CD4-positive, alpha-beta T cell (primary cell): ENCODE measurements at regions not wholly inside any gene's neighbourhood (a gene's known extent, or its start where the extent isn't known, plus 50 kb on each side); places are given as distances from the start of the nearest gene placed in this dataset.

Source experiments
- ATAC-seq: fragments of 200-7000 bp; cut with Tn5 transposase; one replicate; pipeline ENCODE4 v1.10.0; 2022; ENCODE audit warnings: mild to moderate bottlenecking; ENCODE audit not compliant: poor library complexity
- CTCF ChIA-PET: fragments of 350-600 bp; sonication (Branson Sonifier 250); formaldehyde crosslinking; loops from one replicate; lab custom pipeline; 2021; ENCODE audit warnings: antibody characterized with exemption, inconsistent platforms; lab: Charles Lee
- POLR2A ChIA-PET: fragments of 350-600 bp; sonication (Branson Sonifier 250); formaldehyde crosslinking; loops from one replicate; lab custom pipeline; 2021; ENCODE audit warnings: antibody characterized with exemption, inconsistent platforms; lab: Charles Lee
- DNase-seq, 14 experiments: peaks; one replicate each; pipeline ENCODE4 v3.0.0-alpha.2; 2013 to 2020; ENCODE audit warnings: mixed read lengths in 2 of 14
- H3K27ac ChIP-seq, 2 donors: one replicate each; pipeline versions ENCODE4 v1.5.1 to v1.7.0; 2013; ENCODE audit warnings: low read length in 2 of 2, low read depth in 1 of 2, mild to moderate bottlenecking in 1 of 2
- H3K27me3 ChIP-seq, 2 experiments: 1 replicate in 1 of 2; 2 replicates in 1 of 2; pipeline versions ENCODE4 v1.6.1 to v1.7.0; 2013; ENCODE audit warnings: low read length in 2 of 2, control low read depth in 1 of 2, mild to moderate bottlenecking in 1 of 2, moderate library complexity in 1 of 2; ENCODE audit not compliant: insufficient read depth in 2 of 2, control insufficient read depth in 1 of 2
- H3K36me3 ChIP-seq: one replicate; pipeline ENCODE4 v1.6.1; 2013; ENCODE audit warnings: low read length, control low read depth; ENCODE audit not compliant: insufficient read depth
- H3K4me1 ChIP-seq: one replicate; pipeline ENCODE4 v1.6.1; 2013; ENCODE audit warnings: low read length, control low read depth; ENCODE audit not compliant: insufficient read depth
- H3K4me3 ChIP-seq: one replicate; pipeline ENCODE4 v1.5.1; 2013; ENCODE audit warnings: mild to moderate bottlenecking, low read length, moderate library complexity
- H3K9me3 ChIP-seq, 2 experiments: 1 replicate in 1 of 2; 2 replicates in 1 of 2; pipeline versions ENCODE4 v1.6.1 to v1.7.0; 2013; ENCODE audit warnings: low read length in 2 of 2, mild to moderate bottlenecking in 2 of 2, control low read depth in 1 of 2, moderate library complexity in 1 of 2; ENCODE audit not compliant: control insufficient read depth in 1 of 2, insufficient read depth in 1 of 2
- H3K27ac Mint-ChIP-seq: one replicate; pipeline ENCODE4 v1.8.0; 2020; ENCODE audit warnings: mixed read lengths
- H3K27me3 Mint-ChIP-seq: one replicate; pipeline ENCODE4 v1.8.0; 2021; ENCODE audit warnings: mixed read lengths
- H3K36me3 Mint-ChIP-seq: one replicate; pipeline ENCODE4 v1.8.0; 2021; ENCODE audit warnings: low read depth, mixed read lengths
- H3K4me1 Mint-ChIP-seq: one replicate; pipeline ENCODE4 v1.8.0; 2021; ENCODE audit warnings: low read depth, mixed read lengths
- H3K4me3 Mint-ChIP-seq: one replicate; pipeline ENCODE4 v1.8.0; 2020; ENCODE audit warnings: mild to moderate bottlenecking, mixed read lengths
- H3K9me3 Mint-ChIP-seq: one replicate; pipeline ENCODE4 v1.8.0; 2020; ENCODE audit warnings: mixed read lengths
- intact Hi-C, 2 experiments: fragments of 100-400 bp; cut with DNase I in 1 of 2; cut with micrococcal nuclease in 1 of 2; formaldehyde crosslinking; loops; one replicate each; pipeline versions ENCODE4 v1.15.1 to v1.9.0; 2023 to 2025; cut with DNase I, micrococcal nuclease
- TF ChIP-seq, protein P1 (sequence below): fragments of 200-600 bp; IDR thresholded peaks from one replicate; pipeline ENCODE4 v1.8.0; 2022; ENCODE audit warnings: antibody characterized with exemption, mild to moderate bottlenecking

DNA sequence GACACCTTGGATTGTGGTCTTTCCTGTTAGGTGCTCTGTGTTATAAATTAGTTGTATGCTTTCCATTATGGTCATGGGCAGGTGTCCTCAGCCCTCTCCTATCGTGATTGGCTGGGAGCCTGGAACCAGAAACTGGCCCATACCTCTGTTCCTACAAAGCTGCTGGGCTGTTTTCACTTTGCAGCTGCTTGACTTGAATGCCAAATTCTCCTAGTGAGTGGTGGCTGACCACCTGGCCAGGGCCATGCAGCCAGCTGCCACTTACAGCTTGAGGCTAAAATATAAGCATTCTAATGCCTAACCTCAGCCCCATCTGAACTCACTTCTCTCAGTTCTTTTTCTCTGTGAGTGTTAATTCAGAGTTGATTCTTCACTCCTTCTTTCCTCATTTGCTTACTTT, 239.3 kb upstream of the GBE1 start:
- ChIA-PET CTCF (no interaction called here), POLR2A (no interaction called here)
- Histone ChIP-seq H3K4me1 (no peaks in the 10 kb centered on the region), H3K27me3 (no peaks in the 10 kb centered on the region), H3K27ac (no peak overlapping the region), H3K4me3 (no peak overlapping the region), H3K9me3 (peaks cover 0 to 2% of the 10 kb centered on the region in 2 experiments), H3K36me3 (no peaks in the 10 kb centered on the region)
- Mint-ChIP-seq H3K9me3 (peaks cover 2% of the 10 kb centered on the region), H3K27ac (no peak overlapping the region), H3K4me1 (no peaks in the 10 kb centered on the region), H3K4me3 (no peak overlapping the region), H3K27me3 (no peaks in the 10 kb centered on the region), H3K36me3 (no peaks in the 10 kb centered on the region)
- DNase-seq (no peak), ATAC-seq (no peak)
- intact Hi-C loops, result no loop called here
- TF ChIP-seq, protein P1, sequence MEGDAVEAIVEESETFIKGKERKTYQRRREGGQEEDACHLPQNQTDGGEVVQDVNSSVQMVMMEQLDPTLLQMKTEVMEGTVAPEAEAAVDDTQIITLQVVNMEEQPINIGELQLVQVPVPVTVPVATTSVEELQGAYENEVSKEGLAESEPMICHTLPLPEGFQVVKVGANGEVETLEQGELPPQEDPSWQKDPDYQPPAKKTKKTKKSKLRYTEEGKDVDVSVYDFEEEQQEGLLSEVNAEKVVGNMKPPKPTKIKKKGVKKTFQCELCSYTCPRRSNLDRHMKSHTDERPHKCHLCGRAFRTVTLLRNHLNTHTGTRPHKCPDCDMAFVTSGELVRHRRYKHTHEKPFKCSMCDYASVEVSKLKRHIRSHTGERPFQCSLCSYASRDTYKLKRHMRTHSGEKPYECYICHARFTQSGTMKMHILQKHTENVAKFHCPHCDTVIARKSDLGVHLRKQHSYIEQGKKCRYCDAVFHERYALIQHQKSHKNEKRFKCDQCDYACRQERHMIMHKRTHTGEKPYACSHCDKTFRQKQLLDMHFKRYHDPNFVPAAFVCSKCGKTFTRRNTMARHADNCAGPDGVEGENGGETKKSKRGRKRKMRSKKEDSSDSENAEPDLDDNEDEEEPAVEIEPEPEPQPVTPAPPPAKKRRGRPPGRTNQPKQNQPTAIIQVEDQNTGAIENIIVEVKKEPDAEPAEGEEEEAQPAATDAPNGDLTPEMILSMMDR, result no peak

DNA sequence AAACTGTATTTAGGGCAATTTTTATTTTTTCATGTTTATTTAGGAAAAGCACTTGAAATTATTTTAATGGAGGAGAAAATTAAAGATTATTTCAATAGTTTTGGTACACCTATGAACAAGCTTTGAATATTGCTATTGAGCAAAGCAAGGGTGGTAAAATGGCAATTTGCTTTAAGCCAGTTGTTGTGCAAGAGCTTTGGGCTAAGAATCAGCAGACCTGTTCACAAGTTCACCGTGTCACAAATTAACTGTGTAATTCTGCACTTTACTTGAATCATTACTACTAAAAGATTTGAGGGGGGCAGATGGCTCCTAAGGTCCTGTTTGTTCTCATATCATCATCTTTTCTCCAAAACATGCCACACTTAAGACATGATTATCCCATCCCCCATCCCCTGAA, 238.9 kb upstream of the GBE1 start:
- intact Hi-C loops, result no loop called here
- TF ChIP-seq, protein P1, result no peak
- POLR2A ChIA-PET, result no interaction called here

DNA sequence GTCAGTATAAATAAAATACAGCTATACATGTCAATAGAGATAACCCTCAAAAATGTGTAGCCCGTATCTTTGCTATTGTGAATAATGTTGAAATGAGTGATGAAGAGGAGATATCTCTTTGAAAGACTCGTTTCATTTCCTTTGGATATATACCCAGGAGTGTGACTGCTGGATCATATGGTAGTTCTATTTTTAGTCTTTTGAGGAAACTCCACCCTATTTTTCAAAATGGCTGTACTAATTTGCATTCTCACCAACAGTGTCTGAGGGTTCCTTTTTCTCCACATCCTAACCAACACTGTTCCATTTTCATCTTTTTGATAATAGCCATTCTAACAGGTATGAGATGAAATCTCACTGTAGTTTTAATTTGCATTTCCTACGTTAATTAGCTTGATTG, 237.5 kb upstream of the GBE1 start:
- H3K27me3 Mint-ChIP-seq, result no peaks in the 10 kb centered on the region
- no peak for DNase-seq

More for the DNA sequence above, 238.9 kb upstream of the GBE1 start:
- CTCF ChIA-PET, result no interaction called here
- no peaks in the 10 kb centered on the region for H3K36me3 Mint-ChIP-seq
- Histone ChIP-seq H3K27me3 (no peaks in the 10 kb centered on the region), H3K4me3 (no peak overlapping the region), H3K36me3 (no peaks in the 10 kb centered on the region), H3K9me3 (peaks cover 0 to 3% of the 10 kb centered on the region in 2 experiments), H3K27ac (no peak overlapping the region), H3K4me1 (no peaks in the 10 kb centered on the region)
- no peak for DNase-seq
- no peak overlapping the region for H3K27ac Mint-ChIP-seq
- H3K9me3 Mint-ChIP-seq, result peaks cover 2% of the 10 kb centered on the region
- no peaks in the 10 kb centered on the region for H3K4me1 Mint-ChIP-seq
- no peak overlapping the region for H3K4me3 Mint-ChIP-seq
- no peak for ATAC-seq
- H3K27me3 Mint-ChIP-seq, result no peaks in the 10 kb centered on the region

More for the DNA sequence above, 237.5 kb upstream of the GBE1 start:
- Mint-ChIP-seq H3K36me3 (no peaks in the 10 kb centered on the region), H3K4me3 (no peak overlapping the region), H3K9me3 (peaks cover 2% of the 10 kb centered on the region), H3K27ac (no peak overlapping the region), H3K4me1 (no peaks in the 10 kb centered on the region)
- TF ChIP-seq, protein P1, result no peak
- CTCF ChIA-PET, result no interaction called here
- H3K27ac ChIP-seq, result no peak overlapping the region
- no peaks in the 10 kb centered on the region for H3K27me3 ChIP-seq
- intact Hi-C loops, result no loop called here
- no peaks in the 10 kb centered on the region for H3K4me1 ChIP-seq
- no peak for ATAC-seq
- POLR2A ChIA-PET, result no interaction called here
- H3K9me3 ChIP-seq, result peaks cover 0 to 3% of the 10 kb centered on the region in 2 experiments
- no peak overlapping the region for H3K4me3 ChIP-seq
- no peaks in the 10 kb centered on the region for H3K36me3 ChIP-seq
